Hepatocyte (in vitro differentiated cells): ENCODE measurements at regions not wholly inside any gene's neighbourhood (a gene's known extent, or its start where the extent isn't known, plus 50 kb on each side); places are given as distances from the start of the nearest gene placed in this dataset.

ENCODE experiments used
- CTCF ChIP-seq: fragments of 200-600 bp; sonication (generic); IDR thresholded peaks from 2 replicates; pipeline ENCODE4 v1.5.1; 2016; ENCODE audit warnings: antibody characterized with exemption, mild to moderate bottlenecking; ENCODE audit not compliant: poor library complexity
- EZH2 ChIP-seq: fragments of 200-600 bp; sonication (generic); IDR thresholded peaks from 2 replicates; pipeline ENCODE4 v1.6.1; 2016; ENCODE audit warnings: antibody characterized with exemption, mild to moderate bottlenecking, borderline replicate concordance

DNA sequence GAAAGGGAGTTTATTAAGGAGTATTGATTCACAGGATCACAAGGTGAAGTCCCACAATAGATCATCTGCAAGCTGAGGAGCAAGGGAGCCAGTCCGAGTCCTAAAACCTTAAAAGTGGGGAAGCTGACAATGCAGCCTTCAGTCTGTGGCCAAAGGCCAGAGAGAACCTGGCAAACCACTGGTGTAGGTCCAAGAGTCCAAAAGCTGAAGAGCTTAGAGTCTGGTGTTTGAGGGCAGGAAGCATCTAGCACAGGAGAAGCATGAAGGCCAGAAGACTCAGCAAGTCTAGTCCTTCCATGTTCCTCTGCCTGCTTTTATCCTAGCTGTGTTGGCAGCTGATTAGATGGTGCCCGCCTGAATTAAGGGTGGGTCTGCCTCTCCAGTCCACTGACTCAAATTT lies 193.0 kb downstream of the KIF2B start:
- TF ChIP-seq CTCF, result no peak
- TF ChIP-seq EZH2, result no peak
